Lung (tissue), 11 donors: ENCODE measurements at regions not wholly inside any gene's neighbourhood (a gene's known extent, or its start where the extent isn't known, plus 50 kb on each side); places are given as distances from the start of the nearest gene placed in this dataset.

Source experiments
- ATAC-seq: fragments of 200-7000 bp; cut with Tn5 transposase; one replicate; pipeline ENCODE4 v1.9.1; 2020; ENCODE audit warnings: moderate number of reproducible peaks; ENCODE audit not compliant: insufficient read depth, low FRiP score
- DNase-seq, 3 donors: peaks; one replicate each; pipeline ENCODE4 v3.0.0-alpha.2; 2013 to 2017
- H3K27ac ChIP-seq, 2 donors: one replicate each; pipeline ENCODE4 v1.5.1; 2013; ENCODE audit warnings: mild to moderate bottlenecking in 2 of 2, moderate library complexity in 2 of 2, control low read depth in 1 of 2, inconsistent platforms in 1 of 2, low read depth in 1 of 2, low read length in 1 of 2
- H3K27me3 ChIP-seq, 3 donors: one replicate each; pipeline ENCODE4 v1.5.1; 2013; ENCODE audit warnings: low read length in 2 of 3; ENCODE audit not compliant: control insufficient read depth in 3 of 3, insufficient read depth in 3 of 3
- H3K36me3 ChIP-seq, 4 donors: one replicate each; pipeline ENCODE4 v1.5.1; 2013; ENCODE audit warnings: low read length in 4 of 4, mild to moderate bottlenecking in 1 of 4, moderate library complexity in 1 of 4; ENCODE audit not compliant: control insufficient read depth in 4 of 4, insufficient read depth in 4 of 4
- H3K4me1 ChIP-seq, 5 donors: one replicate each; pipeline ENCODE4 v1.5.1; 2013; ENCODE audit warnings: low read length in 5 of 5, mild to moderate bottlenecking in 2 of 5, moderate library complexity in 1 of 5; ENCODE audit not compliant: control insufficient read depth in 5 of 5, insufficient read depth in 5 of 5
- H3K4me3 ChIP-seq: one replicate; pipeline ENCODE4 v1.5.1; 2013; ENCODE audit warnings: mild to moderate bottlenecking, control low read depth, moderate library complexity
- H3K9ac ChIP-seq, 2 donors: one replicate each; pipeline ENCODE4 v1.5.1; 2013; ENCODE audit warnings: low read length in 2 of 2, control low read depth in 1 of 2; ENCODE audit not compliant: insufficient read depth in 1 of 2
- H3K9me3 ChIP-seq, 4 donors: one replicate each; pipeline ENCODE4 v1.5.1; 2013; ENCODE audit warnings: low read length in 3 of 4, mild to moderate bottlenecking in 1 of 4, moderate library complexity in 1 of 4; ENCODE audit not compliant: control insufficient read depth in 4 of 4, insufficient read depth in 3 of 4
- WGBS, 2 donors: extraction: QIAGEN DNeasy Blood & Tissue Kit; methylation state at CpG; one replicate each; pipeline ENCODE4 v1.1.7; 2013; 5-methylcytosine and 5-hydroxymethylcytosine counted together
- TF ChIP-seq, protein P1 (sequence below): IDR thresholded peaks from 2 replicates; pipeline ENCODE4 v1.5.1; 2012; ENCODE audit warnings: mild to moderate bottlenecking; ENCODE audit errors: control extremely low read depth, extremely low read depth
- donor health status: control.
- donor health status: control.
- donor health status: Bipolar disorder and iron deficiency.
- donor health status: healthy.
- donor health status: DM: yes; HTN: yes; CAD: no.

DNA sequence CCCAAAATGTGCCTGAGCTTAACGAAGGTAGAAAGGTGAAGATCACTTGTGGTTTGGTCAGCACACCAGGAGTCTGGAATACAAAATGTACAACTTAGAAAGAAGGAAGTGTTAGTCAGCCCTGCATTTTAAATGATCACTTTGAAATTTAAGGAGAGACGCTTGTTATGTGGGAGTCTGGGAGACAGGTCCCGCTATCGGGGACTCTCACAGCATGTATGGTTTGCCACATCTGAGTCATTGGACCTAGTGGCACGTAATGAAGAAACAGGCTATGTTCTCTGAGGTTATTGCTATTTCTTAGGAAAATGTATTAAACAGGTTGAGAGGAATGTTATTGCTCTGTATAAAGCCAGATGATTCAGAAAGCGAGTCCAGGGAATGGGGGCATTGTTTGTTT is 2362.5 kb upstream of the WWC1 start:
- no peak for ATAC-seq
- WGBS, 2 donors = 86 to 90% methylated on average over 6 of the region's 6 CpGs

DNA sequence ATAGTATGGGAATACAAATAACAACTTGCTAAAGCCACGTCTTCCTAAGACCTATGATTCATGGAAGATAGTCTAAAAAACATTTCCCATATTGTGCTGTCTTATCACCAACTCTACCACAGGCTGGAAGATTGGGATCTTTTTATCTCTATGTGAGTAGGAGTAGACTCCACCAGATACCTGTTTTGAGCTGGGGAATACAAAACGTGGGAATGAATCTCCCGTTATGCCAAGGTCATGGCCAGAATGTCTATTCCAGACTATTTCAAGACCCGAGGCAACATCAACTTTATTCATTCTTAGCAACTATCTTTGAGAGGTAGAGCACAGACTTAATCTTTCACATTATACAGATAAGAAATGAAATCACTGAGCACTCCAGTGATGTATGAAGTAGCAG is 2350.9 kb upstream of the WWC1 start:
- Histone ChIP-seq H3K4me1 (no peaks in the 10 kb centered on the region), H3K27ac (no peak overlapping the region), H3K9me3 (no peaks in the 10 kb centered on the region), H3K9ac (no peak overlapping the region), H3K4me3 (no peak overlapping the region), H3K27me3 (no peaks in the 10 kb centered on the region), H3K36me3 (no peaks in the 10 kb centered on the region)
- ATAC-seq = no peak
- DNase-seq = no peak
- TF ChIP-seq, protein P1, sequence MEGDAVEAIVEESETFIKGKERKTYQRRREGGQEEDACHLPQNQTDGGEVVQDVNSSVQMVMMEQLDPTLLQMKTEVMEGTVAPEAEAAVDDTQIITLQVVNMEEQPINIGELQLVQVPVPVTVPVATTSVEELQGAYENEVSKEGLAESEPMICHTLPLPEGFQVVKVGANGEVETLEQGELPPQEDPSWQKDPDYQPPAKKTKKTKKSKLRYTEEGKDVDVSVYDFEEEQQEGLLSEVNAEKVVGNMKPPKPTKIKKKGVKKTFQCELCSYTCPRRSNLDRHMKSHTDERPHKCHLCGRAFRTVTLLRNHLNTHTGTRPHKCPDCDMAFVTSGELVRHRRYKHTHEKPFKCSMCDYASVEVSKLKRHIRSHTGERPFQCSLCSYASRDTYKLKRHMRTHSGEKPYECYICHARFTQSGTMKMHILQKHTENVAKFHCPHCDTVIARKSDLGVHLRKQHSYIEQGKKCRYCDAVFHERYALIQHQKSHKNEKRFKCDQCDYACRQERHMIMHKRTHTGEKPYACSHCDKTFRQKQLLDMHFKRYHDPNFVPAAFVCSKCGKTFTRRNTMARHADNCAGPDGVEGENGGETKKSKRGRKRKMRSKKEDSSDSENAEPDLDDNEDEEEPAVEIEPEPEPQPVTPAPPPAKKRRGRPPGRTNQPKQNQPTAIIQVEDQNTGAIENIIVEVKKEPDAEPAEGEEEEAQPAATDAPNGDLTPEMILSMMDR = no peak
- WGBS, 2 donors = 70 to 83% methylated on average over 4 of the region's 4 CpGs

More for the DNA sequence above, 2362.5 kb upstream of the WWC1 start:
- no peaks in the 10 kb centered on the region for H3K27me3 ChIP-seq
- no peaks in the 10 kb centered on the region for H3K36me3 ChIP-seq
- peaks cover 0 to 5% (median 1%) of the 10 kb centered on the region in 4 donors for H3K9me3 ChIP-seq
- H3K4me3 ChIP-seq = no peak overlapping the region
- no peaks in the 10 kb centered on the region for H3K4me1 ChIP-seq
- no peak overlapping the region for H3K27ac ChIP-seq
- TF ChIP-seq, protein P1 = no peak
- no peak for DNase-seq
- no peak overlapping the region for H3K9ac ChIP-seq

DNA sequence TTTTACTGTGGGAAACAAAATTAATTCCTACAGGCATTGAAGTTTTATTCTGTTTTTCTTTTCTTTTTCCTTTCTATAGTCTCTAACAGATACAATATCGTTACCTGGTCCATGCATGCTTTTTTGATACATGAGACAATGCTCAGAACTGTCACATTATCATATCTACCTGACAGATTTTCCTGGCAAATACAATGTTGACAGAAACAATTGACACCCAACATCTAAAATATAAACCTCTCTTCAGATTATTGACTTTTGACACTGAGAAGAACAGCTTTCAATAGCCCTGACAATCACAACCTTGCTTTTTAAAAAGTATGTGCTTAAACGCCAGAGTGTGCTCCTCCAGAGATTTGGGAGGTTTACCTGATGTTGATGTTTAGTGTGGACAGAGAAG is 2334.6 kb upstream of the WWC1 start:
- Histone ChIP-seq H3K4me1 (no peaks in the 10 kb centered on the region), H3K9ac (no peak overlapping the region), H3K4me3 (no peak overlapping the region), H3K36me3 (no peaks in the 10 kb centered on the region), H3K9me3 (no peaks in the 10 kb centered on the region), H3K27ac (no peak overlapping the region), H3K27me3 (no peaks in the 10 kb centered on the region)
- ATAC-seq (no peak), DNase-seq (no peak)
- TF ChIP-seq, protein P1 = no peak
- WGBS, 2 donors = 73 to 74% methylated on average over 2 of the region's 2 CpGs

DNA sequence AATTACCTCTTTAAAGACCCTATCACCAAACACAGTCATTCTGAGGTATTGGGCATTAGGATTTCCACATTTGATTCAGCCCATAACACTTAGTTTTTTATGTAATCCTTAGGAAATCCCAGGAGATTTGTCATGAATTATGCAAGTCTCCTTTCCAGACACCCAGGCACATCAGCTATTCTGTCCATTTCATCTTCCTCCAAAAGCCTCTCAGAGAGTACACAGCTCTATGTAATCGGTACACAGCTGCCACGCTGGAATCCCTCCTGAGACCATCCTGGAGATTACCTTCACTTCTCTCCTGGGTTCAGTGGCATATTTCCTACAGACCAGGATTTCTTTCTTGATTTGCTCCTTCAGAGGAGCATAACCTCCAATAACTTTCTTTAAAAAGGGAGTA is 2309.8 kb upstream of the WWC1 start:
- WGBS, 2 donors = 96% methylated on average over 2 of the region's 2 CpGs
- H3K4me1 ChIP-seq = no peaks in the 10 kb centered on the region

More for the DNA sequence above, 2309.8 kb upstream of the WWC1 start:
- Histone ChIP-seq H3K27me3 (no peaks in the 10 kb centered on the region), H3K9me3 (no peaks in the 10 kb centered on the region), H3K9ac (no peak overlapping the region), H3K4me3 (no peak overlapping the region), H3K36me3 (no peaks in the 10 kb centered on the region), H3K27ac (no peak overlapping the region)
- ATAC-seq = no peak
- TF ChIP-seq, protein P1 = no peak
- DNase-seq = no peak
